Esophagus (tissue), 2 donors: ENCODE measurements at regions not wholly inside any gene's neighbourhood (a gene's known extent, or its start where the extent isn't known, plus 50 kb on each side); places are given as distances from the start of the nearest gene placed in this dataset.

ENCODE experiments used
- H3K27ac ChIP-seq, 2 donors: one replicate each; pipeline ENCODE4 v1.5.1; 2013; ENCODE audit warnings: low read depth in 2 of 2, mild to moderate bottlenecking in 2 of 2, inconsistent platforms in 1 of 2, low read length in 1 of 2, moderate library complexity in 1 of 2
- H3K27me3 ChIP-seq, 2 donors: one replicate each; pipeline ENCODE4 v1.6.1; 2013; ENCODE audit warnings: low read length in 2 of 2, control low read depth in 1 of 2, mild to moderate bottlenecking in 1 of 2; ENCODE audit not compliant: insufficient read depth in 2 of 2, control insufficient read depth in 1 of 2
- H3K36me3 ChIP-seq, 2 donors: one replicate each; pipeline ENCODE4 v1.6.1; 2013; ENCODE audit warnings: low read length in 1 of 2; ENCODE audit not compliant: control insufficient read depth in 2 of 2, insufficient read depth in 2 of 2
- H3K4me1 ChIP-seq, 2 donors: one replicate each; pipeline ENCODE4 v1.6.1; 2013; ENCODE audit warnings: low read length in 1 of 2; ENCODE audit not compliant: control insufficient read depth in 2 of 2, insufficient read depth in 2 of 2
- H3K4me3 ChIP-seq, 2 donors: one replicate each; pipeline ENCODE4 v1.5.1; 2013; ENCODE audit warnings: low read length in 2 of 2, mild to moderate bottlenecking in 2 of 2, low read depth in 1 of 2, moderate library complexity in 1 of 2
- H3K9me3 ChIP-seq, 2 donors: one replicate each; pipeline ENCODE4 v1.6.1; 2013; ENCODE audit warnings: mild to moderate bottlenecking in 2 of 2, low read depth in 1 of 2, low read length in 1 of 2, moderate library complexity in 1 of 2; ENCODE audit not compliant: control insufficient read depth in 2 of 2, insufficient read depth in 1 of 2
- WGBS, 2 donors: extraction: QIAGEN DNeasy Blood & Tissue Kit; methylation state at CpG; one replicate each; pipeline ENCODE4 v1.1.7; 2013; 5-methylcytosine and 5-hydroxymethylcytosine counted together
- donor health status: healthy with polysubstance abuse.
- donor health status: Bipolar disorder and iron deficiency.

GRCh38 chr3:187833799-187834578, 88.7 kb upstream of the BCL6 start:
- H3K27me3 ChIP-seq: no peaks in the 10 kb centered on the region
- H3K9me3 ChIP-seq: no peaks in the 10 kb centered on the region
- no peaks in the 10 kb centered on the region for H3K36me3 ChIP-seq
- 86 to 89% methylated on average over 9 of the region's 9 CpGs for WGBS, 2 donors
- H3K4me3 ChIP-seq: no peak overlapping the region
- no peak overlapping the region for H3K27ac ChIP-seq
- H3K4me1 ChIP-seq: no peaks in the 10 kb centered on the region

GRCh38 chr3:187836823-187837770, 91.8 kb upstream of the BCL6 start:
- H3K9me3 ChIP-seq: no peaks in the 10 kb centered on the region
- no peak overlapping the region for H3K4me3 ChIP-seq
- H3K27ac ChIP-seq: no peak overlapping the region
- H3K4me1 ChIP-seq: no peaks in the 10 kb centered on the region
- WGBS, 2 donors: 82 to 84% methylated on average over 8 of the region's 8 CpGs
- H3K36me3 ChIP-seq: no peaks in the 10 kb centered on the region
- H3K27me3 ChIP-seq: no peaks in the 10 kb centered on the region

- H3K9me3 ChIP-seq: no peaks in the 10 kb centered on the region
- H3K27me3 ChIP-seq: no peaks in the 10 kb centered on the region
- no peaks in the 10 kb centered on the region for H3K4me1 ChIP-seq
- H3K4me3 ChIP-seq: no peak overlapping the region
- H3K36me3 ChIP-seq: no peaks in the 10 kb centered on the region
- 65 to 68% methylated on average over 5 of the region's 5 CpGs for WGBS, 2 donors
- no peak overlapping the region for H3K27ac ChIP-seq
Observed at GRCh38 chr3:187838016-187838540, 92.8 kb upstream of the BCL6 start.

- Histone ChIP-seq H3K4me1 (no peaks in the 10 kb centered on the region), H3K36me3 (no peaks in the 10 kb centered on the region), H3K9me3 (no peaks in the 10 kb centered on the region), H3K27ac (no peak overlapping the region), H3K27me3 (no peaks in the 10 kb centered on the region), H3K4me3 (no peak overlapping the region)
- 72 to 86% methylated on average over 5 of the region's 5 CpGs for WGBS, 2 donors
Observed at GRCh38 chr3:187839422-187839821, 94.2 kb upstream of the BCL6 start.

- Histone ChIP-seq H3K4me1 (no peaks in the 10 kb centered on the region), H3K4me3 (no peak overlapping the region), H3K27me3 (no peaks in the 10 kb centered on the region), H3K27ac (no peak overlapping the region), H3K9me3 (no peaks in the 10 kb centered on the region), H3K36me3 (no peaks in the 10 kb centered on the region)
- 86% methylated on average over 2 of the region's 2 CpGs for WGBS, 2 donors
Observed at GRCh38 chr3:187840856-187841255, 95.6 kb upstream of the BCL6 start.

- Histone ChIP-seq H3K4me1 (no peaks in the 10 kb centered on the region), H3K27me3 (no peaks in the 10 kb centered on the region), H3K4me3 (no peak overlapping the region), H3K27ac (no peak overlapping the region), H3K36me3 (no peaks in the 10 kb centered on the region), H3K9me3 (no peaks in the 10 kb centered on the region)
- WGBS, 2 donors: 34 to 53% methylated on average over 2 of the region's 2 CpGs
Observed at GRCh38 chr3:187841560-187841959, 96.3 kb upstream of the BCL6 start.

- no peak overlapping the region for H3K4me3 ChIP-seq
- no peaks in the 10 kb centered on the region for H3K9me3 ChIP-seq
- no peaks in the 10 kb centered on the region for H3K36me3 ChIP-seq
- H3K27ac ChIP-seq: no peak overlapping the region
- H3K27me3 ChIP-seq: no peaks in the 10 kb centered on the region
- WGBS, 2 donors: 86 to 87% methylated on average over 4 of the region's 4 CpGs
- no peaks in the 10 kb centered on the region for H3K4me1 ChIP-seq
Observed at GRCh38 chr3:187843654-187844053, 98.4 kb upstream of the BCL6 start.

GRCh38 chr3:187844708-187845107, 99.4 kb upstream of the BCL6 start:
- Histone ChIP-seq H3K9me3 (no peaks in the 10 kb centered on the region), H3K4me1 (no peaks in the 10 kb centered on the region), H3K27me3 (no peaks in the 10 kb centered on the region), H3K4me3 (no peak overlapping the region), H3K36me3 (no peaks in the 10 kb centered on the region), H3K27ac (no peak overlapping the region)
- WGBS, 2 donors: 71 to 79% methylated on average over 6 of the region's 6 CpGs

GRCh38 chr3:187845826-187846225, 100.6 kb upstream of the BCL6 start:
- no peaks in the 10 kb centered on the region for H3K27me3 ChIP-seq
- H3K4me1 ChIP-seq: no peaks in the 10 kb centered on the region
- H3K36me3 ChIP-seq: no peaks in the 10 kb centered on the region
- H3K4me3 ChIP-seq: no peak overlapping the region
- no peak overlapping the region for H3K27ac ChIP-seq
- H3K9me3 ChIP-seq: no peaks in the 10 kb centered on the region
- WGBS, 2 donors: 82 to 83% methylated on average over 4 of the region's 4 CpGs
